Epithelial cell of esophagus (primary cell): ENCODE measurements at regions not wholly inside any gene's neighbourhood (a gene's known extent, or its start where the extent isn't known, plus 50 kb on each side); places are given as distances from the start of the nearest gene placed in this dataset.

Source experiments
- DNase-seq: peaks from one replicate; pipeline ENCODE4 v3.0.0; 2010; ENCODE audit warnings: low read depth
- H3K4me3 ChIP-seq: 2 replicates; pipeline ENCODE4 v1.5.1; 2011; ENCODE audit warnings: mild to moderate bottlenecking, low read length, control low read depth
- CTCF ChIP-seq: IDR thresholded peaks from 2 replicates; pipeline ENCODE4 v1.5.1; 2011; ENCODE audit warnings: low read depth, mild to moderate bottlenecking, low read length, control low read depth, inconsistent platforms; ENCODE audit not compliant: insufficient read depth; ENCODE audit errors: missing control alignments

DNA sequence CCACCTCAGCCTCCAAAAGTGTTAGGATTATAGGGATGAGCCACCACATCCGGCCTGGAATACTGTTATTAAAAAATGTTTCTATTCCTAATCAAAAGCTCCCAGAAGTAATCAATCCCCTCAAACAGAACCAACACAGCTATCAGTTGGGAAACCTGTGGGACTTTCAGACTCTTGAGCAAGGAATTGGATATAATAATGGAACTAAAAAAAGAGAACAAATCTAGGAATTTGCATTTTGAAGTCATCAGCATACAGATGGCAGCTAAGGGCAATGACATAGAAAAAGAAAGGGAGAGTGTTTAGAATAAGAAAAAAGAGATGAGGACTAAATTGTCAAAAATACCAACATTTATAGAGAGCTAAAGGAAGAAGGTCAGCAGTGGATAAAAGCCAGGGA, 54.7 kb upstream of the AMN1 start:
- H3K4me3 ChIP-seq = no peak overlapping the region
- no peak for TF ChIP-seq CTCF
- no peak for DNase-seq

DNA sequence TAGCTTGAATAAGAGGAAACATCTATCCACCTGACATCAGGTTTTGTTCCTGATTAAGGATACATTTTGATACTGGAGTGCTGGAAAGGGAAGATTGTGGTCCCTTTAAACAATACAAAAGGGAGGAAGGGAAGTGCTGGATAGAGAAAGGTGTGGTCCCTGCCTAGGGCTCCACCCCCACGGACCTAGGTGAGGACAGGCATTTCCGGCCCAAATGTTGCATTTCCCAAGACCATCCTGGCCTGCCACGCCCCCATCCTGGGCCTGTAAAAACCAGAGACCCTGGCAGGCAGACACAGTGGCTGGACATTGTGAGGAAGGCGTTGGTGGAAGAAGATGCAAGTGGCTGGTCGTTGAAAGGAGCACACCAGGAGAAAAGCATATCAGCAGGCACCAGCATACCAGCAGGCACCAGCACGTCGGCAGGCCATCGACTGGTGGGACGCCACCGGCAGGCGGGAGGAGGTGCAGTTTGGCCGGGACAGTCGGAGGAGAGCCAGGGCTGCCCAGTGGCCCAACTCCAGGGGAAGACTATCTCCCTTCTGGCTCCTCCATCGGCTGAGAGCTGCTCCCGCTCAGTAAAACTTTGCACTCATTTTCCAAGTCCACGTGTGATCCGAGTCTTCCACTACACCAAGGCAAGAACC, 53.2 kb upstream of the AMN1 start:
- no peak for TF ChIP-seq CTCF
- no peak for DNase-seq
- no peak overlapping the region for H3K4me3 ChIP-seq

- TF ChIP-seq CTCF = no peak
These were observed 51.3 kb upstream of the AMN1 start for GRCh38 chr12:31780096-31780495.

GRCh38 chr12:31778687-31779086, 49.9 kb upstream of the AMN1 start:
- no peak for TF ChIP-seq CTCF
- H3K4me3 ChIP-seq = no peak overlapping the region
- DNase-seq = no peak

More at GRCh38 chr12:31780096-31780495, 51.3 kb upstream of the AMN1 start:
- no peak for DNase-seq
- no peak overlapping the region for H3K4me3 ChIP-seq
